ENCODE measurements at regions not wholly inside any gene's neighbourhood (a gene's known extent, or its start where the extent isn't known, plus 50 kb on each side); places are given as distances from the start of the nearest gene placed in this dataset.
"Not testable (repeated sequence)": the region's sequence is repeated elsewhere in the genome, so short reads cannot be mapped to it uniquely, and the experiment has no call there.

GRCh38 chr16:77500934-77501664 is 66.3 kb upstream of the ADAMTS18 start:
- H3K4me3 Mint-ChIP-seq: no peak overlapping the region
- no peaks in the 10 kb centered on the region for H3K9me3 Mint-ChIP-seq
- DNase-seq (no peak), ATAC-seq (ENCODE audit: low read depth) (no peak)
- no peak overlapping the region for H3K27ac Mint-ChIP-seq
- H3K27me3 Mint-ChIP-seq: no peaks in the 10 kb centered on the region
- no peaks in the 10 kb centered on the region for H3K36me3 Mint-ChIP-seq (ENCODE audit: low read depth)
- ChIA-PET POLR2A (no interaction called here), CTCF (no interaction called here)
- intact Hi-C loops (cut with micrococcal nuclease): no loop called here
- no peak for TF ChIP-seq CTCF (IDR thresholded peaks at IDR 0.05)
- H3K4me1 Mint-ChIP-seq: no peaks in the 10 kb centered on the region

DNA sequence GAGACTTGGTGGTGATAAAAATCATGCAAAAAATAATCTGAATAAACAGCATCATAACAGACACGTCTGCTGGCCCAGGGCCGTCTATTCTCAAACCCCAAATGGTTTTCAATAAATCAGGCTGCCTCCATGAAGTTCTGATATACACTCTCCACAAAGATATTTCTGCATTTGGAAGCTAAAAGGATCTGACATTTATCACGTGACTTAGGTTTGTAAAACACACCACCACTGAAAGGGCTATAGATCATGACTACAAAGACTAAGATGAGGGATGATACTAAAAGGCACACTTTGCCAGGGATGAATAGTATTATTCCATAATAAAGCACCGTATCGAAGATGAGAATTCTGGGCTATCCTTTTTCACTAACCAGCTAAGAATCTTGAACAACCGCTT is 67.6 kb upstream of the ADAMTS18 start:
- ChIA-PET CTCF (no interaction called here), POLR2A (no interaction called here)
- DNase-seq (no peak), ATAC-seq (ENCODE audit: low read depth) (no peak)
- Mint-ChIP-seq H3K27ac (no peak overlapping the region), H3K36me3 (ENCODE audit: low read depth) (no peaks in the 10 kb centered on the region), H3K9me3 (no peaks in the 10 kb centered on the region), H3K4me3 (no peak overlapping the region), H3K27me3 (no peaks in the 10 kb centered on the region), H3K4me1 (no peaks in the 10 kb centered on the region)
- no peak for TF ChIP-seq CTCF (IDR thresholded peaks at IDR 0.05)
- intact Hi-C loops (cut with micrococcal nuclease): no loop called here

GRCh38 chr16:77506492-77506891 is 71.7 kb upstream of the ADAMTS18 start:
- H3K9me3 Mint-ChIP-seq; POLR2A ChIA-PET; DNase-seq; H3K27ac Mint-ChIP-seq; H3K4me1 Mint-ChIP-seq; H3K36me3 Mint-ChIP-seq (ENCODE audit: low read depth); CTCF ChIA-PET; intact Hi-C loops (cut with micrococcal nuclease); H3K4me3 Mint-ChIP-seq; ATAC-seq (ENCODE audit: low read depth); H3K27me3 Mint-ChIP-seq: not testable (repeated sequence)

DNA sequence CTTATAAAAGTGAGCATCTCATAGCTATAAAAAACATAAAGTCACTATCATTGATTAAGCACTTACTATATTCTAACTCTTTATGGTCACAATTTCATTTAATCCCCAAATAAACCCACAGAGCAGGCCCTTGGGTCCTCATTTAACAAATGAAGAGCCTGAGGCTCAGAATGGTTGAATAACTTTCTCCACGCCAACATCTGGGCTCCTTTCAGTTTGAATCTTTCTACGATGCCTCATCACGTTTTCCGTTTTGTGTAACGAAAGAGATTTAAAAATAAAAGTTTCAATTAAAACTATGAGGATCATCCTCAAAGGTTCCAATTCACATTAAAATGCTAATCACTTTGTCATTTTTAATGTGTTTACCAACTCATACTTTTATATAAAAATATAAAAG is 74.2 kb upstream of the ADAMTS18 start:
- DNase-seq (no peak), ATAC-seq (ENCODE audit: low read depth) (no peak)
- Mint-ChIP-seq H3K4me3 (no peak overlapping the region), H3K27me3 (peaks cover 2% of the 10 kb centered on the region), H3K36me3 (ENCODE audit: low read depth) (no peaks in the 10 kb centered on the region), H3K4me1 (no peaks in the 10 kb centered on the region), H3K27ac (no peak overlapping the region), H3K9me3 (no peaks in the 10 kb centered on the region)
- TF ChIP-seq CTCF (IDR thresholded peaks at IDR 0.05): no peak
- ChIA-PET POLR2A (no interaction called here), CTCF (no interaction called here)
- intact Hi-C loops (cut with micrococcal nuclease): no loop called here

DNA sequence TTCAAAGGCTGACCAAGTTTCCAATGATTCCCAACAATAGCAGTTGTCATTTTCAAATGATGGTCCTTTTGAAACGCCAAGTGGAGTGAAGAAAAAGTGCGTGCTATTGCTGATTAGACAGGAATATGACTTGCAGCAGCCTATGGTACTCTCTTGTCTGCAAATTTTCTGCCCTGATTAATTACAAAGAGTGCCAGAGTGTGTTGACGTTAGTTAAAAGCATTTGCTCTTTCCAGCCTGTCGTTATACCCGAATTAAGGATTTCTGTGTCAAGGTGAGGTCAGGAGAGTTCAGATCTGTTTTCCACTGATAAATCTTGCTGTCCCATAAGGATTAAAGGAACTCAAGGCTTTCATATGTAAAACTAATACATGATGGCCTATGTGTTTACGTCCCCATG is 75.0 kb upstream of the ADAMTS18 start:
- no peak overlapping the region for H3K27ac Mint-ChIP-seq
- H3K36me3 Mint-ChIP-seq (ENCODE audit: low read depth): no peaks in the 10 kb centered on the region
- ChIA-PET POLR2A (no interaction called here), CTCF (no interaction called here)
- H3K4me3 Mint-ChIP-seq: no peak overlapping the region
- H3K4me1 Mint-ChIP-seq: no peaks in the 10 kb centered on the region
- no peak for ATAC-seq (ENCODE audit: low read depth)
- TF ChIP-seq CTCF (IDR thresholded peaks at IDR 0.05): no peak
- peaks cover 2% of the 10 kb centered on the region for H3K27me3 Mint-ChIP-seq
- H3K9me3 Mint-ChIP-seq: no peaks in the 10 kb centered on the region
- no peak for DNase-seq
- intact Hi-C loops (cut with micrococcal nuclease): no loop called here

DNA sequence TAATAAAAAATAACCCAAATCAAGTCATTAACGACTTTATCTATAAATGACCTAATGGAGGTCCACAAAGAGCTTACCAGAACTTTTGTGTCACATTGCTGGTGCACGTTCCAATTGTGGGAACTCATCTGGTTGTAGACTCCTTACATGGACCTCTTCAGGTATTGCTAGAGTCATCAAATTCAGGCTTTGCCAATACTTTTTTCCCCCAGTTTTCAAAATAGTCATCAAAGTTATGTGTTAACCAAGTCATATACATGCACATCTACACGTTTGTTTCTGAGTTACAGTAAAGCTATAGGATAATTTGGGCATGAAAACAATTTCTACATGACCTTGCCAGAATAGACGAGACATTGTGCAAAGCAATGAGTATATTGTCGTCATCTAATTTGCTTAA is 76.2 kb upstream of the ADAMTS18 start:
- H3K36me3 Mint-ChIP-seq (ENCODE audit: low read depth): no peaks in the 10 kb centered on the region
- CTCF ChIA-PET: no interaction called here
- H3K4me1 Mint-ChIP-seq: no peaks in the 10 kb centered on the region
- H3K27ac Mint-ChIP-seq: no peak overlapping the region
- no peak for TF ChIP-seq CTCF (IDR thresholded peaks at IDR 0.05)
- H3K9me3 Mint-ChIP-seq: no peaks in the 10 kb centered on the region
- H3K4me3 Mint-ChIP-seq: no peak overlapping the region
- POLR2A ChIA-PET: no interaction called here
- no peak for DNase-seq
- ATAC-seq (ENCODE audit: low read depth): no peak
- intact Hi-C loops (cut with micrococcal nuclease): no loop called here
- peaks cover 2% of the 10 kb centered on the region for H3K27me3 Mint-ChIP-seq
